Amniotic epithelial cell (primary cell): ENCODE measurements at regions not wholly inside any gene's neighbourhood (a gene's known extent, or its start where the extent isn't known, plus 50 kb on each side); places are given as distances from the start of the nearest gene placed in this dataset.
"Not testable (repeated sequence)": the region's sequence is repeated elsewhere in the genome, so short reads cannot be mapped to it uniquely, and the experiment has no call there.

Experiments used
- DNase-seq: peaks from one replicate; pipeline ENCODE4 v3.0.0-alpha.2; 2010; ENCODE audit warnings: low read depth

GRCh38 chr3:4071481-4072184 is 231.5 kb upstream of the SETMAR start:
- DNase-seq: no peak

GRCh38 chr3:4077278-4077677 is 225.9 kb upstream of the SETMAR start:
- DNase-seq: not testable (repeated sequence)

GRCh38 chr3:4077950-4078349 is 225.2 kb upstream of the SETMAR start:
- no peak for DNase-seq

- DNase-seq: no peak
These were observed 224.3 kb upstream of the SETMAR start for GRCh38 chr3:4078903-4079302.

- no peak for DNase-seq
These were observed 223.6 kb upstream of the SETMAR start for GRCh38 chr3:4079339-4080195.

- DNase-seq: no peak
These were observed 219.7 kb upstream of the SETMAR start for GRCh38 chr3:4083225-4084015.

- no peak for DNase-seq
These were observed 218.9 kb upstream of the SETMAR start for GRCh38 chr3:4084271-4084670.

GRCh38 chr3:4086662-4087061 is 216.5 kb upstream of the SETMAR start:
- not testable (repeated sequence) for DNase-seq

GRCh38 chr3:4091786-4092185 is 211.4 kb upstream of the SETMAR start:
- no peak for DNase-seq

GRCh38 chr3:4097801-4098200 is 205.4 kb upstream of the SETMAR start:
- DNase-seq: no peak

GRCh38 chr3:4099607-4100006 is 203.6 kb upstream of the SETMAR start:
- no peak for DNase-seq

GRCh38 chr3:4107430-4107829 is 195.7 kb upstream of the SETMAR start:
- DNase-seq: no peak

GRCh38 chr3:4113811-4114522 is 189.2 kb upstream of the SETMAR start:
- DNase-seq: no peak

- DNase-seq: no peak
These were observed 184.1 kb upstream of the SETMAR start for GRCh38 chr3:4119119-4119518.

GRCh38 chr3:4125576-4125975 is 177.6 kb upstream of the SETMAR start:
- DNase-seq: no peak

GRCh38 chr3:4138150-4138785 is 164.9 kb upstream of the SETMAR start:
- DNase-seq: no peak

GRCh38 chr3:4138786-4139431 is 164.3 kb upstream of the SETMAR start:
- DNase-seq: no peak

- DNase-seq: no peak
These were observed 163.6 kb upstream of the SETMAR start for GRCh38 chr3:4139462-4140140.

GRCh38 chr3:4140921-4141320 is 162.2 kb upstream of the SETMAR start:
- no peak for DNase-seq

- no peak for DNase-seq
These were observed 155.5 kb upstream of the SETMAR start for GRCh38 chr3:4147556-4148118.
